Prostate gland (tissue), 2 donors: ENCODE measurements at regions not wholly inside any gene's neighbourhood (a gene's known extent, or its start where the extent isn't known, plus 50 kb on each side); places are given as distances from the start of the nearest gene placed in this dataset.
A peak's percentile ranks its signal among the peaks of the same experiment; 100 is the strongest.

Source experiments
- DNase-seq: peaks from one replicate; pipeline ENCODE4 v3.0.0-alpha.2; 2019; ENCODE audit warnings: low spot score
- H3K27ac ChIP-seq, 2 donors: fragments of 200-600 bp; sonication (generic); 2 replicates each; pipeline ENCODE4 v1.5.1; 2017 to 2019
- H3K27me3 ChIP-seq: fragments of 200-600 bp; sonication (generic); replicated peaks from 2 replicates; pipeline ENCODE4 v1.5.1; 2019; ENCODE audit not compliant: insufficient read depth
- H3K36me3 ChIP-seq, 2 donors: fragments of 200-600 bp; sonication (generic); 1 replicate in 1 of 2; 2 replicates in 1 of 2; pipeline versions ENCODE4 v1.5.1 to v1.8.1; 2017 to 2019
- H3K4me1 ChIP-seq: fragments of 200-600 bp; sonication (generic); replicated peaks from 2 replicates; pipeline ENCODE4 v1.5.1; 2019
- H3K4me3 ChIP-seq, 2 donors: fragments of 200-600 bp; sonication (generic); 2 replicates each; pipeline ENCODE4 v1.5.1; 2017 to 2019
- H3K9me3 ChIP-seq: fragments of 200-600 bp; sonication (generic); 2 replicates; pipeline ENCODE4 v1.5.1; 2017
- CTCF ChIP-seq, 4 experiments: fragments of 200-600 bp in 2 of 4; fragments of 450-650 bp in 2 of 4; sonication (generic) in 2 of 4; IDR thresholded peaks; 1 replicate in 3 of 4; 2 replicates in 1 of 4; pipeline ENCODE4 v1.5.1; 2016 to 2019; ENCODE audit warnings: antibody characterized with exemption in 4 of 4, mild to moderate bottlenecking in 2 of 4, moderate library complexity in 2 of 4
- POLR2A ChIP-seq: fragments of 450-650 bp; IDR thresholded peaks from one replicate; pipeline ENCODE4 v1.6.1; 2016; ENCODE audit warnings: antibody characterized with exemption, mild to moderate bottlenecking
- POLR2AphosphoS5 ChIP-seq: sonication (generic); formaldehyde crosslinking; IDR thresholded peaks from one replicate; pipeline ENCODE4 v1.6.1; 2017; ENCODE audit warnings: antibody characterized with exemption
- WGBS: methylation state at CpG from one replicate; pipeline ENCODE4 v1.1.5; 2018; 5-methylcytosine and 5-hydroxymethylcytosine counted together
- intact Hi-C: fragments of 100-400 bp; cut with DNase I; formaldehyde crosslinking; loops from one replicate; pipeline ENCODE4 v1.14.2; 2022

- no peak for TF ChIP-seq POLR2A
- TF ChIP-seq POLR2AphosphoS5, result no peak
- no peak for TF ChIP-seq CTCF (IDR thresholded peaks at IDR 0.05)
- no peaks in the 10 kb centered on the region for H3K36me3 ChIP-seq
- peaks cover 7% of the 10 kb centered on the region for H3K4me1 ChIP-seq
- H3K9me3 ChIP-seq, result no peaks in the 10 kb centered on the region
- no peak overlapping the region for H3K4me3 ChIP-seq
- H3K27ac ChIP-seq, result no peak overlapping the region
- no peak for DNase-seq
- no peaks in the 10 kb centered on the region for H3K27me3 ChIP-seq
- 97% methylated on average over 4 of the region's 4 CpGs for WGBS
- intact Hi-C loops, result no loop called here
Measured at GRCh38 chr9:87283585-87283984, 214.1 kb upstream of the DAPK1 start.

GRCh38 chr9:87285183-87285850 lies 212.3 kb upstream of the DAPK1 start:
- Histone ChIP-seq H3K4me3 (no peak overlapping the region), H3K4me1 (peaks cover 7% of the 10 kb centered on the region), H3K36me3 (no peaks in the 10 kb centered on the region), H3K27ac (no peak overlapping the region), H3K9me3 (no peaks in the 10 kb centered on the region), H3K27me3 (no peaks in the 10 kb centered on the region)
- TF ChIP-seq POLR2A (no peak), POLR2AphosphoS5 (peak; percentile 27), CTCF (IDR thresholded peaks at IDR 0.05) (no peak)
- WGBS, result 37% methylated on average over 4 of the region's 4 CpGs
- intact Hi-C loops, result no loop called here
- peak; percentile 42 for DNase-seq

GRCh38 chr9:87286506-87286905 lies 211.2 kb upstream of the DAPK1 start:
- peaks cover 7% of the 10 kb centered on the region for H3K4me1 ChIP-seq
- H3K27ac ChIP-seq, result no peak overlapping the region
- no peaks in the 10 kb centered on the region for H3K36me3 ChIP-seq
- TF ChIP-seq CTCF (IDR thresholded peaks at IDR 0.05), result no peak
- no peak for TF ChIP-seq POLR2AphosphoS5
- no peak for TF ChIP-seq POLR2A
- no peaks in the 10 kb centered on the region for H3K27me3 ChIP-seq
- no peak for DNase-seq
- H3K4me3 ChIP-seq, result no peak overlapping the region
- intact Hi-C loops, result no loop called here
- H3K9me3 ChIP-seq, result no peaks in the 10 kb centered on the region

DNA sequence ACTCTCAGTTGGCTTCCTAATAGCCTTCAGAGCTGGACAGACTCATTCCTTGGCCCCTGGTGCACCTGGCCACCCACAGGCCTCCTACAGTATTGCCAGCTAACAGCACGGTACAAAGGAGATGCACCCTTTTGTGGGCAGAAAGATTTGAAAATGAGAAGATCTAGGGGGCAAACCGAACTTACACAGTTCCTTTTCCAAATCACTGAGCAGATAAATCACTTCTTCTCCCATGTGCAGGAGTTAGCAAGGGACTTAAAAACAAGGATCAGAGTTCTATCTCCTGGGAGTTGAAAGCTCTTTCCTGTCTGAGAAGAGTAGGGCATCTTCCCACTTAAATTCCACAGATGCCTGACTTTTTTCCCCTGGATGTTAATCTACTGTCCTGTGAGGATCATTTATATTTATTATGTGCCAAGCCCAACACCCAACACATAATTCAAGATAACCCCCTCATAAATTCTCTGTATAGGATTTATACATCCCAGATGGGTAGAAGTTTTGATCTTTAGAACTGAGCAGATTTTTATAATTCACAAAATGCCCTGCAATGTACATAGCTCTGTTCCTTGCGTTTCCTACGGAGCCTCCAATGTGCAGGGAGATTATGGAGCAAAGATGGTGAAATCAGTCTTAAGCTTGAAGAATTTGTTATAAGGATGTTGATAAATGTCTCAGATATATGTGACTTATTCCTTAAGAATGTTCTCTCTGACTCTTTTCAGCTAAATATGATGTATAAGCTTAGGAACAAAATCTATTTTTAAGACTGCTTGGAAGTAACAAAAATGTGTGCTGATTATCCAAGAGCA lies 207.2 kb upstream of the DAPK1 start:
- Histone ChIP-seq H3K4me1 (peaks cover 2% of the 10 kb centered on the region), H3K36me3 (no peaks in the 10 kb centered on the region), H3K9me3 (no peaks in the 10 kb centered on the region), H3K27ac (no peak overlapping the region), H3K27me3 (no peaks in the 10 kb centered on the region), H3K4me3 (no peak overlapping the region)
- intact Hi-C loops, result no loop called here
- no peak for TF ChIP-seq CTCF (IDR thresholded peaks at IDR 0.05)
- TF ChIP-seq POLR2A, result no peak
- TF ChIP-seq POLR2AphosphoS5, result no peak
- 68% methylated on average over 4 of the region's 4 CpGs for WGBS
- no peak for DNase-seq
